GM21529 (cell line): ENCODE measurements at regions not wholly inside any gene's neighbourhood (a gene's known extent, or its start where the extent isn't known, plus 50 kb on each side); places are given as distances from the start of the nearest gene placed in this dataset.

Experiments used
- ATAC-seq: cut with Tn5 transposase; IDR thresholded peaks from one replicate; pipeline ENCODE4 v1.9.1; 2021; ENCODE audit not compliant: unreplicated experiment

GRCh38 chr4:149136951-149137620, 678.6 kb downstream of the IQCM start:
- no peak for ATAC-seq

GRCh38 chr4:149135062-149135461, 680.6 kb downstream of the IQCM start:
- ATAC-seq, result no peak

- ATAC-seq, result no peak
Measured at GRCh38 chr4:149121023-149121404, 678.8 kb upstream of the NR3C2 start.

- ATAC-seq, result no peak
Measured at GRCh38 chr4:149120331-149121022, 678.3 kb upstream of the NR3C2 start.

GRCh38 chr4:149116806-149117205, 674.6 kb upstream of the NR3C2 start:
- ATAC-seq, result no peak

- no peak for ATAC-seq
Measured at GRCh38 chr4:149113804-149114430, 671.7 kb upstream of the NR3C2 start.

GRCh38 chr4:149112109-149112508, 669.9 kb upstream of the NR3C2 start:
- ATAC-seq, result no peak

- ATAC-seq, result no peak
Measured at GRCh38 chr4:149110481-149110880, 668.3 kb upstream of the NR3C2 start.

- ATAC-seq, result no peak
Measured at GRCh38 chr4:149108626-149109025, 666.4 kb upstream of the NR3C2 start.

GRCh38 chr4:149102765-149103164, 660.6 kb upstream of the NR3C2 start:
- no peak for ATAC-seq

- ATAC-seq, result no peak
Measured at GRCh38 chr4:149101649-149102048, 659.4 kb upstream of the NR3C2 start.

GRCh38 chr4:149095811-149096210, 653.6 kb upstream of the NR3C2 start:
- ATAC-seq, result no peak

- no peak for ATAC-seq
Measured at GRCh38 chr4:149095001-149095400, 652.8 kb upstream of the NR3C2 start.

GRCh38 chr4:149084144-149084543, 641.9 kb upstream of the NR3C2 start:
- ATAC-seq, result no peak

GRCh38 chr4:149077181-149077580, 635.0 kb upstream of the NR3C2 start:
- no peak for ATAC-seq

GRCh38 chr4:149076401-149076800, 634.2 kb upstream of the NR3C2 start:
- ATAC-seq, result no peak

GRCh38 chr4:149072384-149072783, 630.2 kb upstream of the NR3C2 start:
- ATAC-seq, result no peak

GRCh38 chr4:149065753-149066152, 623.5 kb upstream of the NR3C2 start:
- ATAC-seq, result no peak

GRCh38 chr4:149062997-149063396, 620.8 kb upstream of the NR3C2 start:
- ATAC-seq, result no peak

- ATAC-seq, result no peak
Measured at GRCh38 chr4:149057594-149057993, 615.4 kb upstream of the NR3C2 start.

- no peak for ATAC-seq
Measured at GRCh38 chr4:149056615-149057014, 614.4 kb upstream of the NR3C2 start.

GRCh38 chr4:149055624-149056023, 613.4 kb upstream of the NR3C2 start:
- no peak for ATAC-seq
